NCI-H1105 treated with DMSO at 0.1 percent for 48 hours (cell line): ENCODE measurements at regions not wholly inside any gene's neighbourhood (a gene's known extent, or its start where the extent isn't known, plus 50 kb on each side); places are given as distances from the start of the nearest gene placed in this dataset.

Experiments
- DNase-seq: peaks from one replicate; lab custom pipeline; 2025; lab: John Stamatoyannopoulos, UW

DNA sequence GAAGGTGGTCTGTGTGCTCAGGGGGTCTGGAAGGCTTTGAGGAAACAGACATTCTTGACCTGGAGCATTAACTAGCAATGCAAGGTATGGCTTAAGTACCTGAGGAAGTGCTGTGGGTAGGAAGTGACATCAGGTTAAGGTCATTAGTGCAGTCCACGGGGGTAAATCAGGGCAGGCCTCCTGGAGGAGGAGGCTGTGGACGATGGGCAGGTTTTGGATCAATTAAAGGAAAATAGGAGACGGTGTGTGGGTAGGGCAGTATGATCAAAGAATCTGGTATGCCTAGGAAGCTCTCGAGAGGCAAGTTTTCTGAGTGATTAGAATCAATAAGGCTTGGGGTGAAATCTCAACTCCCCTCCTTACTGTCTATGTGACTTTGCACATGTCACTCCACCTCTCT, 295.3 kb downstream of the AACS start:
- DNase-seq: no peak

DNA sequence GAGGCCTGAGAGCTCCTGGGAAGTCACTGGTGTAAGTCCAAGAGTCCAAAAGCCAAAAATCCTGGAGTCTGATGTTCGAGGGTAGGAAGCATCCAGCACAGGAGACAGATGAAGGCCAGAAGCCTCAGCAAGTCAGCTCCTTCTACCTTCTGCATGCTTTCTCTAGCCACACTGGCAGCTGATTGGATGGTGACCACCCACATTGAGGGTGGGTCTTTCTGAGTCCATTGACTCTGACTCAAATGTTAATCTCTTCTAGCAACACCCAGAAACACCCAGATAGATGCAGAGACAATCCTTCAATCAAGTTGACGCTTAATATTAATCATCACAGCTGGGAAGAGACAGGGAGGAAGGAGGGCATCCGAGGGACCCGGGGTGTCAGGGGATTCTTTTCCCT, 305.8 kb downstream of the AACS start:
- no peak for DNase-seq

DNA sequence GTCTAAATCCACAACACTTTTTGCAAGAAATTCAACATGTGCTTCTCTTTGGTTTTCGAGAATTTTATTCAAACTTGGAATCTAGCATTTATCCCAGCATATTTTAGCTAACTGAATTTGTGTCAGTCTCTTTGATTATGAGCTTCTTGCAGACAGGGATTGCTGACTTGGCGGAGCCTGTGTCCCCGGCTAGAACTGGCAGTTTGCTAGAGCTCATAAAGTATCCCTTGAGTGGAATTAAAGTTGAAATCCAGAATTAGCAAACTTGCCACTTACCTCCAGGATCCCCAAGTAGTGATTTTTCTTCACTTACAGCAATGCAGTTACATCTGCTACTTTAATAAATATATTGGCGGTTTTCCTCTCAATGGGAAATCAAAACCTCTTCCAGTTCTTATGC, 306.9 kb downstream of the AACS start:
- DNase-seq: no peak

DNA sequence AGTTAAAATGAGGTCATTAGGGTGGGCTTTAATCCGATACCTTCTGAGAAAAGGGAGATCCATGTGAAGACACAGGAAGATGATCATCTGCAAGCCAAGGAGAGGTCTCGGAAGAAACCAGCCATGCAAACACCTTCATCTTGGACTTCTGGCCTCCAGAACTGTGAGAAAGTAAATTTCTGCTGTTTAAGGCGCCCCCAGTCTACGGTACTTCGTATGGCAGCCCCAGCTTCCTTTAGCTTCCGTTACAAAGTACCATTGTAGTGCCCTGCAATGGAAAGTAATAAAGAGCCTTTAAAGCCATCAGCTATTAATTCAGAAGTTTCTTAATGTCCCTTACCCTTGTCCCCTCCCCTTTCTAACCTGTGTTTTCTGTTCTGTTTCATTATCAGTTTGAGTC, 308.1 kb downstream of the AACS start:
- DNase-seq: no peak

DNA sequence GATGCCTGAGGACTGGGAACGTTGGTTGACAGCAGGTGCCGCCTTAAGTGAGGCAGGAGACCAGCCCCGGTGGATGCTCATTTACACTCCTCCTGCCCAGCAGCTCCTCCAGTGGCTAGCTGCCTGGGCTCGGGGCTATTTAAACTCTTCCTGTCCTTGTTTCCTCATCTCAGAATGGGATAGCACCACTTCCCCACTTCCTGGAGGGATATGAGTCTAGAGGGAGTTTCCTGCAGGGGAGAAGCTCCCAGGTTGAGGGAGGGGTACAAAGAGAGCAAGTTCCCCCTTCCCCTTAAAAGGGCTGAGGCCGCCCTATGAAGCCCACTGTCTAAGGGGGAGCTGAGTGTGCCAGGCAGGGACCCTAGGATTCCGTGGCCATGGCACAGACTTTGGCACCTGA, 311.2 kb downstream of the AACS start:
- DNase-seq: no peak

DNA sequence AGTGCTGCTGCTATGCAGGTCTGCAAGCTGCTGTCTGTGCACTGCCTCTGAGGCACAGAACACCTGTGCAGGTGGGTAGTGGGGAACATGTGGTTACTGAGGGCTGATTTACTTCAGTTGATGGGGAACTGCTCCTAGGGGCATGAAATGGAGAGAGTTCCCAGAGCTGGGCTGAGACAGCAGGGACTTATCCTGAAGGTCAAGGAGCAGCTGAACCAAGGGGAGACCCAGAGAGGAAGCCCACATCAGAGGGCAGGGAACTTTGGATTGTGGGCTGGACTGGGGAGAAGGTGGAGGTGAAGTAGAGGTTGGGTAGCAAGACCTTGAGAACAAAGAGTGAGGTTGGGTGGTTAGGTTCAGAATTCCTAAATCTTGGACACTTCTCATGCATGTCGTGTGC, 311.9 kb downstream of the AACS start:
- no peak for DNase-seq

DNA sequence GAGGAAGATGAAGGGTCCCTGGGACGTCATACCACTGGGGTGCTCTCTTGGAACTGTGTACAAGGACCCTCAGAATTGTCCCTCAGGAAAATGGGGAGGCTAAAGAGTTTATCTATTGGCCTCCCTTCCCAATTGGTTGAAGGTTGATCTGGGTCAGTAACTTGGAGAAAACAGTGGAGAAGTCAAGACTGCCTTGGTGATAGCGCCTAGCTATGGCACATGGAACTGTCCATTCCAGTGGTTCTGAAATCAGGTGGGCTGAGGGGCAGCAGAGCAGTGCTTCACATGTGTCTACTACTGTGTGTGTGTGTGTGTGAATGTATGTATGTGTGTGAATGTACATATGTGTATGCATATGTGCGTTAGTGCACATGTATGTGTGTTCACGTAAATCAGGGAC, 316.1 kb downstream of the AACS start:
- DNase-seq: no peak

DNA sequence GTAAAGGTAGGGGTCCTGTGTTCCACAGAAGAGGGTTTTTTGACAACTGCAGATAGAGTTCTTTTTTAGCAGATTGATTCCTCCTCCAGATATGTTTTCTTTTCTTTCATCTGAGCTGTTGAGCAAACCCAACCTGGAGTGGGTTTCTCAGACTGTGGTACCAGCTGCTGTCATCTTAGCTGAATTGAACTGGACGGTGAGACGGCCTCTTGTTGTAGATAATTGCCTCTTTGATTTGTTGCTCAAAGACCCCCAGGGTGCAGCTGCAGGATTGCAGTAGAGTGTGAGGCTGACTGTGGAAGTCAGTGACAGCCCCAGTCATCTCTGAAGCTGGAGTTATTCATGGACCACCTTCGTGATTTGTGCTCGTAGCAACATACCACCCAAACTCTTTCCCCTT, 317.7 kb downstream of the AACS start:
- DNase-seq: no peak

DNA sequence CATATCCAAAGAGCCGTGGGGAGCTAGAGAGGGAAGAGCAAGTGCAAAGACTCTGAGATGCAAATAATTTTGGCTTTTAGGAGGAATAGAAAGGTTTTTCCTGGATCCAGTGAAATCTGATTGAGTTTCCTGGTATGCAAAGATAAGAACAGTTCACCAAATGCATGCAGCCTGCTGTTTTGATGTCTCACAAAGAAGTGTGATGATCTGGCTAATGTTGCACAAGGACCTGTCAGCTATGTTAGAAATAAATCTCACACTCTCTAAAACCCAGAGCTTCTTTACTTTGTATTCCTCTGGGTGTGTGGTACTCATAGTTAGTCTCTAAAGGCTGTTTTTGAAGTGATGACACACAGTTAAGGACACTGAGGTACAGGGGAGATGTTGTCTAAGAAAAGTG, 321.4 kb downstream of the AACS start:
- DNase-seq: no peak

DNA sequence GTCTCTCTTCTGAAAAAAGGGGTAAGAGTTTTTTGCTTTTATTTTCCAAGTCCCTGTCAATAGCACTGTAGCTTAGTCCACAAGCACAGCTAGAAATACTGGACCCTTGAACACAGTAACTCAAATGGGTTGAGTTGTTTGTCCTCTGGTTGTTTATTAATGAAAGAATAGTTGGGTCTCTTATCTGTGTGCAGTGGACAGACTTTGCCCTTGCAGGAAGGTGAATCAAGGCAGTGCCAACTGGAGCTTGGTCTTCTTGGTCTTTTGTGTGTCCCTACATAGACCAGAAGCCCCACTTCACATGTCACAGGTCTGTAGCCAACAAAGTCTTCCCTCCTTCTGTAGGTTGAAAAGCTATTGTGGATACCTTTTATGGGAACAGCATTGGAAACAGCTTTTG, 322.0 kb downstream of the AACS start:
- DNase-seq: no peak

DNA sequence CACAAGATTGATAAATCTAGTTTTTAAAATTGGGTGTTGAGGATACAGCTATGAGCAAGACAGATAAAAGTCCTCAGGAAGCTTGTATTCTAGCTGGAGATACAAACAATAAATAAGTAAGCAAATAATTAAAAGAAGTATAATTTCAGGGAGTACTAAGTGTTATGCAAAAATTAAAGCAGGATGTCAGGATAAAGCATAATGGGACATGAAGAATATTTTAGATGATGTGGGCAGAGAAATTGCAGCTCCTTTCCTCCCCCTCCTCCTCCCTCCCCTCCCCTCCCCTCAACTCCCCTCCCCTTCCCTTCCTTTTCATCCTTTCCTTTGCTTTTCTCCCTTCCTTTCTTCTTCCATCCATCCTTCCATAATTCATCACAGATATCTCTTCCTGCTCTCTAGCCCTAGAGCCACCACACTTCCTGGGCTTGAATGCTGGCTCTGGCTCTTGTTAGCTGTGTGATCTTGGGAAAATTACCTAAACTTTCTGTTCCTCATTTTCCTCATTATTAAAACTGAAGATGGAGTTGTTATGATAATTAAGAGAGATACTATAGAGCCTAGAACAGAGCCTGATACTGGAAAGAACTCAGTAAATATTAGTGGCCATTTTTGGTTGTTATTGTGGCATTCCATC, 323.9 kb downstream of the AACS start:
- no peak for DNase-seq

DNA sequence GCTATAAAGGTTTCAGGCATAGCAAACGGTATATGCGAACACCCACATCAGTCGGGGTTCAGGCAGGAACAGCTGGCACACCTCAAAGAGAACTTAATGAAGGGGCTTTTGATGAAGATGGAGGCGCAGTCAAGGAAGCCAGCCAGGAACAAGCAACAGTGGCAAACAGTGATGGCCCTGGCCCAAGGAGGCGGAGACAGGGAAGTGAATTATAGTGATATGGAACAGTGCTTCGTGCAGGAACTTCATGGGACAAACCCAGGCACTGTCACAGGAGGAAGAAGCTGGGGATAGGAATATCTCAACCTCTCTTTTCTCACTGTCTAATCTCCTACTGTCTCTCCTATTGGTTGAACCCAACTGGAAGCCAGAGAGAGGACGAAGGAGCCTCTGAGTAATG, 328.3 kb downstream of the AACS start:
- DNase-seq: no peak

DNA sequence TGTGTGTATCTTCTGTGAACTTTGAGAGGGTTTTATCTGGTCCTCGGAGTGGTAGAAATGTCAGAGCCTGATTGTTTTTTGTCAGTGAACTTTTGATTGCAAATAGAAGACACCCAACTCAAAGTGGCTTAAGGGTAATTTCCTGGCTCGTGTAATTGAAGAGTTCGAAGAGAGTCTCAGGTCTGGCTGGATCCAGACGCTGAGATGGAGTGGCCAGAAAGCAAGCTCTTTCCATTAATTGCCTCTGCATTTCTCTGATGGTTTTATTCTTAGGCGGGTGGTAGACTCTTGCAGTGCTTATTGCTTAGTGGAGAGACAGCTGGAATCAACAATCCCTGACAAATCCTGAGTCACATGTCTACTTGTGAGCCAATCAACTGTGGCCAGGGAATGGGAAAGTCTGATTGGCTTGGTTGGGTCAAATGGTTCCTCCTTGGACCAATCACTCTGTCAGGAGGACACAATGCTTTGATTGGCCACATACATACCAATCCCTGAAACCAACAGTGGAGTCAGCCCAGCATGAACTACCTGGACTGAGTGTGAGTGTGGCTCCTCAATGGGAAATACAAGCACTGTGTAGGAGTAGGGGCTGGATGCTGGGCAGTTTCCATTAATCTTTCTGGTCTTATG, 330.5 kb downstream of the AACS start:
- DNase-seq: no peak

DNA sequence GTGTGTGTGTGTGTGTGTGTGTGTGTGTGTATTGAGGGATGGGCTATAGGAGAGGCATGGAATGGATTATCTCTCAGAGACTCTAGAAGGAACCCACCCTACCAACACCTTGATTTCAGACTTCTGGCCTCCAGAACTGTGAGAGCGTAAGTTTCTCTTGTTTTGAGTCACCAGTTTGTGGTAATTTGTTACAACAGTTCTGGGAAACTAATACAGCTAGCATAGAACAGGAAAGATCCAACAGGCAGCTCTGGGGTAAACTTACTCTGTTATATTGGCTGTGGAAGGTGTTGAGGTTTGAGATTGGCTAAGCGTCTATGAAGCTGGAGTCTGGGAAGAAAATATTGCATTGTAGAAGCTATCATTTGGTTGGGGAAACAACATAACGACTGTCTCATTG, 334.3 kb downstream of the AACS start:
- DNase-seq: no peak

DNA sequence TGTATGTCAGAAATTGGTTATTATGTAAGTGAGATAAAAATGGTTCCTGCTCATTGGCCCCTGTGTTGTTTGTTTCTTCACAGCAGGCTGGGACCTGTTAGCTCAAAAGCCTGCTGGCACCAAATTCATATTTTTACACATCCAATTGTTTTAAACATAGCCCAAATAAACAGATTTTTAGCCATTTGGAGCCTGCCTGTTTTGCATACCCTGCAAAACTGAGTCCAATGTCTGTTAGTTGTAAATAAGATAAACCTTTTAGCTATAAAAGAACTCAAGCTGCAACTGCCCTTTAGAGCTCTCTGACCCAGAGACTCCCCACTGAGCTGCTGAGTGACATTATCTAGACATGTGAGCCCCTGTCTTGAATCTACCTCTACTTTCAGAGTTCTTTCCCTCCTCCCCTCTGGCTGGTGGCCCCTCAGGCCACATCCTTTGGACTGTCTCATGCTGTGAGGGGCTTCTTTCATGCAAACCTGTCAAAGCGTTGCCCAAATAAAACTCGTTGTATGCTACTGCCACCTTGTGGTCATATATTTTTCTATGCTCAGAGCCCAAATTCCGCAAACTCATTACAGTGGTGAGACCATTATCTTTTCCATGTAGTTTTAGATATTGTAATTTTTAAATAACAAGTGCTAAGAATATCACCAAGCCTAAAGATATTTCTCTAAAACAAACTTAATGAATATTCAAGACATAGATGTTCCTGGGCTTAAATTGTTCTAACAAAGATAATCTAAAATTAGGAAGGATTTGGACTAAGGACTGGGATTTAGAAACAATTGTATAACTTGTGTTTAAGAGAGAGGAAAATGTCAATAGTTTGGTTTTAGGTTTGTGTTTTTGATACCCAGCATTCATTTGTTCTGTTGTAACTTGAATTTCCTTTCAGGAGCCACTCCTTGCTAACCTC, 337.9 kb downstream of the AACS start:
- peak; percentile 53 for DNase-seq

DNA sequence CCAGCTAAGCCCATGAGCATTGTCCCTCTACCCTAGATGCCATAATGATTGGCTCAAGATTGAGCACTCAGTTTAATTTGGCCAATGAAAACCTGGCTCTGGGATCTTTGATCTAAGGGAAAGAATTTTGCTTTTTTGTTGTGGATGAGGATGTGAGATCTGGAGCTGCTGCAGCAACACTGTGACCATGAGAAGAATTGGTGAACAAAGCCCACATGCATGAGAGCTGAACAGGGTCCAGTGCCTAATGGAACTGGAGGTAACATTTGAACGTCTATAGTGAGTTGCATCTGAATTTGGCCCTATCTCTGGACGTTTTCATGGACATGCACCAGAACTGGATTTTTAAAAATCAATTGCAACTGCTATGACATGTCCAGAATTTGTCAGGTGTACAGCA, 338.6 kb downstream of the AACS start:
- DNase-seq: no peak

DNA sequence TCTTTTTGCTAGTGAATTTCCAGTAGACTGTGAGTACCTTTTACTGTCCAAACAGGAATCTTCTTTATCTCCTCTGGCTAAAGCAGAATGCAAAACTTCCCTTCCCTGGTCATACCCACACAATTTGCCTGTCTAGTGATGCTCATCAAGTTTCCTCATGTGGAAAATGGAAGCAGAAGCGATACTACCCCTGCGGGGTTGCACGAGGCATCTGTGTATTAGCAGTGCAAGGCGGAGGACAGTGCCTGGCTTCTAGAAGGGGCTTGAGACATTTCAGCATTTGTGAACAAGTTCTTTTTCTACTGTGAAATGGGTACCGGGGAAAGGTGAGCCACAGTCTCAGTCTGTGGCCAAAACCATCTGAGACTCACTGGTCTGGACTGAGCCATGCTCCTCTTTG, 340.9 kb downstream of the AACS start:
- no peak for DNase-seq

DNA sequence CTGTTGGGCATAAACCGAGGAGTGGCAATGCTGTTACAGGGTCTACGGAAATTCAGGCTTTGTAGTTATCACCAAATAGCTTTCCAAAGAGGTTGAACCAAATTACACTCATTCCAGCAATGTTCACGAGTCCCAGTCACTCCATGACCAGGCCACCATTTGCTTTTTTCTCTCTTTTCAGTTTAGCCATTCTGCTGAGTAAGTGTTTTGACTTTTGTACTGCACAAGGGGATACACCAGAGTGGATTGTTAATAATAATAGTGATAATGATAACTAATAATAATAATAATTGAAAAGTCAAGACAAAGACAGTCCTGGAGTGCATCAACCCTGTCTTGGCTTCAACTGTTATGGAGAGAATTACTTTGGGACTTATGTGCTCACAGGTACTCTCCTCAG, 343.5 kb downstream of the AACS start:
- no peak for DNase-seq

DNA sequence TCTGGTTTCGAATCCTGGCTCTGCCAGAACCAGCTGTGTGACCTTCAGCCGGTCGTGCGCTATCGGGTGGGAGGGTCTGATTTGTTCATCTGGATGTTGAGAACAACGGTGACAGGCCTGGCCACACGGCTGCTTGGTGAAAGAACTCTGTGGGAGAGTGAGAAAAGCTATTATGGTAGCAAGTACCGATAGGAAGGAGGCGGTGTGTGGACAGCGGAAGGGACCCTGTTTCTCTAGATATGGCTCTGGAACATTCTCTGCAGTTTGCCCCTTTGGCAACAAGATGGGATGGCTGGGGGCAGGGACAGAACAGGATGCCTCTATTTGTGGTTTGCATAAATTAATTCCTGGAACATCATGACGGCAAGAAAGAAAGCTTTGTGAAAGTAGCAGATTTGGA, 347.3 kb downstream of the AACS start:
- no peak for DNase-seq

DNA sequence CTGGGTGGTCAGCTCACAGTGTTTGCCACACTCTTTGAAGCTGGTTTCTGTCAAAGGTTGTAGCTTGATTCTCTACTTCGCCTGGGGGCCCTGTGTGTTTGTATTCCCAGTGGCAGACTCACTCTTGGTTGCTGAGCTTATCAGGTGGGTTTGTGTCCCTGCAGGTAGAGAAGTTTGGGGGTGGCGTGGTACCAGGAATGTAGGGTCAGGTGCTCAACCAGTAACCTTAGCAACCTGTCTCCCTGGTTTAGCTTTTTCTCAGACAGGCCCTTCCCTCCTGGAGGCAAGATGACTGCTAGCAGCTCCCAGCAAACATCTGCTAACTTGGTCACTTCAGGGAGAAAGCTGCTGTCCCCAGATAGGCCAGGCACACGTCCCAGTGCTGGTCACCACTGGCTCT, 352.2 kb downstream of the AACS start:
- no peak for DNase-seq

DNA sequence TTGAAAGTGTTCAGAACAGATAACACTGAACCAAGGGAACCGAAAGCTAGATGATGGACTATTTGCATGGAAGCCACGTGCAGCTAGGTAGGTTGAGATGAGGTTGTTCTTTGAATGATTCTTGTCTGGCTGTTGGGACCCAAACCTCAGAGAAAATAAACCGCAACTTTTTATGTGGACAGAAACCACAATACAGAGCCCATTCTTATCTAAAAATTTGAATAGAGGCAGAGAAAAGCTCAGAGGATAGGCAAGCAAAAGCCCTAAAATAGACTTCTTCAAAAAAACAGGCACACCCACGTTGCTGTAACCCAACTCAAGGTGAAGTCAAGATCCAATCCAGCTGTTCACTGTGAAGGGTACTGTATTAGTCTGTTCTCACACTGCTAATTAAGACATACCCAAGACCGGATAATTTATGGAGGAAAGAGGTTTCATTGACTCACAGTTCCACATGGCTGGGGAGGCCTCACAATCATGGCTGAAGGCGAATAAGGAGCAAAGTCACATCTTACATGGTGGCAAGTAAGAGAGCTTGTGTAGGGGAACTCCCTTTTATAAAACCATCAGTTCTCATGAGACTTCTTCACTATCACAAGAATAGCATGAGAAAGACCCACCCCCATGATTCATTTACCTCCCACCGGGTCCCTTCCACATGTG, 353.8 kb downstream of the AACS start:
- no peak for DNase-seq

DNA sequence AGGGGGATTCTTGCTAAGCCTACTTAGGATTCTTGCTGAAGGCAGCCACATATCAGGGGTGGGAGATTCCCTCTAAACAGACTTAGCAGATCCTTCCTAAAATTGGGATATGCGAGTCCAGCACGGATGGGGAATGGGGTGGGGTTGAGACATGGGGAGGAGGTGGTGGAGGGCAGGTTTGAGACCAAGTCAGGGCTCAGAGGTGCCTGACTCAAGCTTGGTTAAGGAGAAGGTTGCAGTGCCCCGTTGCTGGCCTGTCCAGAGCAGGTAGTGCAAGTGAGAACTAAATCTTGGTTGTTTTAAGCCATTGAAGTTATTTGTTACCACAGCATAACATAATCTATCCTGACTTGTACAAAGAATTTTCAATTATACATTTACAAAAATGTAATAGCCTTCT, 359.7 kb downstream of the AACS start:
- no peak for DNase-seq

DNA sequence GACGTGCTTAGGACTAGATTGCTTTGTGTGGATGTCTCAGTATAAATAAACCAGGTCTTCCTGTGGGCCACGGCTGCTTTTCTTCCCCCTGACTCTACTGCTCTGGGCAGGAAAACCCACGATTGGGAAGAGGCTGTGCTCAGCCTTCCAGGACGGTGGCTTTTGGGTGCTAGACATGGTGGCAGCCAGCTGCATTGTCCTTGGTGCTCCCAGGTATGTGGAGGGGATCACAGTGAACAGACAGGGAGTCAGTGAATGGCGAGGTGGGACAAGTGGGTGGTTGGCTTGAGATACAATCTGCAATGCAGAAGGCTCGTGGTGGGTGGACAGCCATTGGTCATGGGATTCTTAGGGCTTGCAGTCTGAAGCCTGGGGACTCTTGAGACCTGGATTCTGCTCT, 366.3 kb downstream of the AACS start:
- DNase-seq: no peak
